ENCODE measurements at regions not wholly inside any gene's neighbourhood (a gene's known extent, or its start where the extent isn't known, plus 50 kb on each side); places are given as distances from the start of the nearest gene placed in this dataset.

GRCh38 chr12:75891072-75891471 is 140.5 kb downstream of the PHLDA1 start:
- TF ChIP-seq CTCF (IDR thresholded peaks at IDR 0.05), result no peak
- H3K4me1 Mint-ChIP-seq (ENCODE audit: low read depth), result peaks cover 11% of the 10 kb centered on the region
- H3K27ac Mint-ChIP-seq, result no peak overlapping the region
- H3K4me3 Mint-ChIP-seq, result no peak overlapping the region
- ChIA-PET POLR2A (no interaction called here), CTCF (no interaction called here)
- DNase-seq (no peak), ATAC-seq (no peak)
- peaks cover 26% of the 10 kb centered on the region for H3K27me3 Mint-ChIP-seq
- intact Hi-C loops (cut with micrococcal nuclease), result no loop called here
- no peaks in the 10 kb centered on the region for H3K36me3 Mint-ChIP-seq (ENCODE audit: low read depth)
- H3K9me3 Mint-ChIP-seq, result no peaks in the 10 kb centered on the region

GRCh38 chr12:75890660-75891059 is 140.9 kb downstream of the PHLDA1 start:
- TF ChIP-seq CTCF (IDR thresholded peaks at IDR 0.05), result no peak

GRCh38 chr12:75890141-75890540 is 141.4 kb downstream of the PHLDA1 start:
- H3K27ac Mint-ChIP-seq, result no peak overlapping the region
- no peak for TF ChIP-seq CTCF (IDR thresholded peaks at IDR 0.05)
- peaks cover 24% of the 10 kb centered on the region for H3K27me3 Mint-ChIP-seq
- H3K4me1 Mint-ChIP-seq (ENCODE audit: low read depth), result peaks cover 11% of the 10 kb centered on the region
- ChIA-PET CTCF (no interaction called here), POLR2A (no interaction called here)
- ATAC-seq (no peak), DNase-seq (no peak)
- H3K36me3 Mint-ChIP-seq (ENCODE audit: low read depth), result no peaks in the 10 kb centered on the region
- H3K4me3 Mint-ChIP-seq, result no peak overlapping the region
- no peaks in the 10 kb centered on the region for H3K9me3 Mint-ChIP-seq
- intact Hi-C loops (cut with micrococcal nuclease), result no loop called here

More at GRCh38 chr12:75890660-75891059, 140.9 kb downstream of the PHLDA1 start:
- H3K36me3 Mint-ChIP-seq (ENCODE audit: low read depth), result no peaks in the 10 kb centered on the region
- ATAC-seq (no peak), DNase-seq (no peak)
- H3K27ac Mint-ChIP-seq, result no peak overlapping the region
- POLR2A ChIA-PET, result no interaction called here
- H3K4me1 Mint-ChIP-seq (ENCODE audit: low read depth), result peaks cover 11% of the 10 kb centered on the region
- no peak overlapping the region for H3K4me3 Mint-ChIP-seq
- intact Hi-C loops (cut with micrococcal nuclease), result no loop called here
- CTCF ChIA-PET, result no interaction called here
- peaks cover 26% of the 10 kb centered on the region for H3K27me3 Mint-ChIP-seq
- no peaks in the 10 kb centered on the region for H3K9me3 Mint-ChIP-seq

GRCh38 chr12:75888874-75889613 is 142.5 kb downstream of the PHLDA1 start:
- intact Hi-C loops (cut with micrococcal nuclease), result no loop called here
- Mint-ChIP-seq H3K27ac (no peak overlapping the region), H3K36me3 (ENCODE audit: low read depth) (no peaks in the 10 kb centered on the region), H3K9me3 (no peaks in the 10 kb centered on the region), H3K4me3 (no peak overlapping the region), H3K27me3 (peaks cover 29% of the 10 kb centered on the region), H3K4me1 (ENCODE audit: low read depth) (peaks cover 11% of the 10 kb centered on the region)
- ChIA-PET POLR2A (interaction anchor here (0.8 kb wide), 1 partner anchor 143 kb away, joined by 3 read pairs; the partner anchor contains the start of gene PHLDA1), CTCF (interaction anchor here (0.9 kb wide), 2 partner anchors 84 to 110 kb away, joined by 3 read pairs; no protein-coding TSS in a partner anchor)
- DNase-seq (no peak), ATAC-seq (no peak)
- TF ChIP-seq CTCF (IDR thresholded peaks at IDR 0.05), result no peak

- no peak overlapping the region for H3K27ac Mint-ChIP-seq
- H3K36me3 Mint-ChIP-seq (ENCODE audit: low read depth), result no peaks in the 10 kb centered on the region
- H3K4me3 Mint-ChIP-seq, result no peak overlapping the region
- ATAC-seq, result no peak
- ChIA-PET CTCF (interaction anchor here (0.8 to 1.0 kb wide), 4 partner anchors 12 to 110 kb away, joined by 3 read pairs; no protein-coding TSS in a partner anchor), POLR2A (no interaction called here)
- DNase-seq, result no peak
- no peak for TF ChIP-seq CTCF (IDR thresholded peaks at IDR 0.05)
- peaks cover 11% of the 10 kb centered on the region for H3K4me1 Mint-ChIP-seq (ENCODE audit: low read depth)
- intact Hi-C loops (cut with micrococcal nuclease), result no loop called here
- peaks cover 35% of the 10 kb centered on the region for H3K27me3 Mint-ChIP-seq
- H3K9me3 Mint-ChIP-seq, result no peaks in the 10 kb centered on the region
Observed at GRCh38 chr12:75888399-75888798, 143.2 kb downstream of the PHLDA1 start.

Measured in activated CD8-positive, alpha-beta T cell treated with anti-CD3 and anti-CD28 coated beads for 36 hours (primary cell).